ENCODE measurements at regions not wholly inside any gene's neighbourhood (a gene's known extent, or its start where the extent isn't known, plus 50 kb on each side); places are given as distances from the start of the nearest gene placed in this dataset.
"Not testable (repeated sequence)": the region's sequence is repeated elsewhere in the genome, so short reads cannot be mapped to it uniquely, and the experiment has no call there.

GRCh38 chr16:16625140-16625539, 246.2 kb downstream of the NPIPA7 start:
- DNase-seq = not testable (repeated sequence)

GRCh38 chr16:16627865-16628264, 248.9 kb downstream of the NPIPA7 start:
- DNase-seq = not testable (repeated sequence)

- not testable (repeated sequence) for DNase-seq
Measured at GRCh38 chr16:16638231-16638630, 259.3 kb downstream of the NPIPA7 start.

- not testable (repeated sequence) for DNase-seq
Measured at GRCh38 chr16:16638714-16639113, 259.8 kb downstream of the NPIPA7 start.

GRCh38 chr16:16643828-16644227, 264.9 kb downstream of the NPIPA7 start:
- DNase-seq = not testable (repeated sequence)

GRCh38 chr16:16648002-16648401, 269.1 kb downstream of the NPIPA7 start:
- DNase-seq = not testable (repeated sequence)

GRCh38 chr16:16672180-16672812, 293.4 kb downstream of the NPIPA7 start:
- DNase-seq = not testable (repeated sequence)

GRCh38 chr16:16674820-16675219, 295.9 kb downstream of the NPIPA7 start:
- not testable (repeated sequence) for DNase-seq

- not testable (repeated sequence) for DNase-seq
Measured at GRCh38 chr16:16721849-16722248, 342.9 kb downstream of the NPIPA7 start.

GRCh38 chr16:16722666-16723065, 343.7 kb downstream of the NPIPA7 start:
- DNase-seq = not testable (repeated sequence)

- DNase-seq = not testable (repeated sequence)
Measured at GRCh38 chr16:16723819-16724519, 345.0 kb downstream of the NPIPA7 start.

- not testable (repeated sequence) for DNase-seq
Measured at GRCh38 chr16:16727048-16727447, 348.1 kb downstream of the NPIPA7 start.

GRCh38 chr16:16742573-16742972, 363.6 kb downstream of the NPIPA7 start:
- DNase-seq = not testable (repeated sequence)

GRCh38 chr16:16754992-16755667, 376.2 kb downstream of the NPIPA7 start:
- not testable (repeated sequence) for DNase-seq

- no peak for DNase-seq
Measured at GRCh38 chr16:16763449-16763848, 384.5 kb downstream of the NPIPA7 start.

GRCh38 chr16:16770717-16771116, 391.8 kb downstream of the NPIPA7 start:
- DNase-seq = not testable (repeated sequence)

GRCh38 chr16:16774389-16774788, 395.4 kb downstream of the NPIPA7 start:
- DNase-seq = no peak

- no peak for DNase-seq
Measured at GRCh38 chr16:16778332-16778731, 399.4 kb downstream of the NPIPA7 start.

GRCh38 chr16:16780588-16780987, 401.6 kb downstream of the NPIPA7 start:
- DNase-seq = no peak

- no peak for DNase-seq
Measured at GRCh38 chr16:16782153-16782552, 403.2 kb downstream of the NPIPA7 start.

- DNase-seq = no peak
Measured at GRCh38 chr16:16788004-16788403, 409.1 kb downstream of the NPIPA7 start.

GRCh38 chr16:16790597-16790996, 411.7 kb downstream of the NPIPA7 start:
- DNase-seq = no peak

GRCh38 chr16:16791051-16791450, 412.1 kb downstream of the NPIPA7 start:
- DNase-seq = no peak

GRCh38 chr16:16797239-16797638, 418.3 kb downstream of the NPIPA7 start:
- no peak for DNase-seq
